LHCN-M2 (cell line): ENCODE measurements at regions not wholly inside any gene's neighbourhood (a gene's known extent, or its start where the extent isn't known, plus 50 kb on each side); places are given as distances from the start of the nearest gene placed in this dataset.

Experiments used
- DNase-seq: peaks from one replicate; pipeline ENCODE4 v3.0.0-alpha.2; 2012; ENCODE audit warnings: low read depth

DNA sequence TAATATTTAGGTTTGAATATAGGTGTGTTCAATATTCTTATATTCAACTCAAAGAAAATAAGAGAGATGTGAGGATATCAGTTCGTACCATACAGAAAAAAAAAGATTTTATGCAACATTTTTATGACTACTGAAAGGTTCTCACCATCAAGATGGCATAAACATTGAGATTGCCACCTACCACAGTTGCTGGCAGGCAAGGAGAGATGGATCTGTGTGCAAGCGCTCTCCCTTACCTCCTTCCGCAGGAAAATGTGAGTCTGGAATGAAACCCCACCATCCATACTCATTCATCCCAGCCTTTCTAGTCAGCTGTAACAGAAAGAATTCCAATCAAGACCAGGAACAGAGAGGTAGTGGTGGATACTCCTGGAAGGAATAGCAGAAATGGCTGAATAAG, 376.9 kb downstream of the PPP3CA start:
- no peak for DNase-seq

GRCh38 chr4:100969925-100970324, 377.4 kb downstream of the PPP3CA start:
- no peak for DNase-seq

DNA sequence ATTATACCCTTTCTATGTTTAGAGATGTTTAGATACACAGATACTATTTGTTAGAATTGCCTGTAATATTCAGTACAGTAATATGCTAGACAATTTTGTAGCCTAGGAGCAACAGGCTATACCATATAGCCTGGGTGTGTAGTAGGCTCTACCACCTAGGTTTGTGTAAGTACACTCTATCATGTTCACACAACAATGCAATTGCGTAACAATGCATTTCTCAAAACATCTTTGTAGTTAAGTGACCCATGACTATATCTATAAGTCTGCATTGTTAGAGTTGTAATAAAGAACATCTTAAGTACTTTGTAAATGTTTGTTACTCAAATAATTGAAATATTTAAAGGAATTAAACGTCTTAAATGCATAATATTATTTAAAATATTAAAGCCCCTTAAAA, 379.3 kb downstream of the PPP3CA start:
- DNase-seq = no peak

- DNase-seq = no peak
These were observed 383.7 kb downstream of the PPP3CA start for GRCh38 chr4:100963627-100964026.

GRCh38 chr4:100962698-100963097, 384.6 kb downstream of the PPP3CA start:
- DNase-seq = no peak

GRCh38 chr4:100960232-100960631, 387.1 kb downstream of the PPP3CA start:
- no peak for DNase-seq

DNA sequence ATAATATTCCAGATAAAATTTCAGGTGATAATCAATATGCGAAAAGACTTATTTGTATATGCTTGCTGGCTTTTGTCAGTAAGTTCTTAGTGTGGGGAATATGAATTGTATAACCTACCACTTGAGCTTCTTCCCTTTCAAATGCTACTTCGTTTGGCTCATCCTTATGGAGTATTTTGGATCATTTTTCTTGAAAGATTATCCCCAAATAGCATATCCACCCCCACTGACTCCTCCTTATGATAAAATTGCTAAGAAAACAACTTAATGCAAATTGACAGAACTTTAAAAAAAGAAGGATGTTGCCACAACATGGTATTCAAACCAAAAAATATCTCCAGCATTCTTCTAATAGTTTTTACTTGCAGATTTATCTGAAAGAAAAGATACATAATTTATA, 393.3 kb downstream of the PPP3CA start:
- DNase-seq = no peak

DNA sequence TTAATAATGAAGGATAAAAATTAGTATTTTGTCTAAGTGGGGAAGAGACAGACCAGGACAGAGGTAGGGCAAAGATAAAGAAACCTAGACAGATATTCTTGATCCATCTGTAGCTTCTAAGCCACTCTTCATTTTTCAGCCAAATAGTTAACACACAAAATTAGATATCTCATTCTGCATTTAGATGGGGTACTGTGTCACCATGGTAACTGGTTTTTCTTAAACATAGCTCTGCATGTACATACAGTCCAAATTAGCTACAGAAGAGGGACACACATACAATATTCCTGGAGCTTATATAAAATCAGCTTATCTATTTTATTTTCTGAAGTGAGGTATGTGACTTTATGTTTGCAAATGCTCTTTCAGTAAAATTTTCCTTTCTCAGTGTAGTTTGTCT, 393.7 kb downstream of the PPP3CA start:
- no peak for DNase-seq

- no peak for DNase-seq
These were observed 394.7 kb downstream of the PPP3CA start for GRCh38 chr4:100952590-100952989.

GRCh38 chr4:100949350-100949935, 397.9 kb downstream of the PPP3CA start:
- peak; percentile 39 for DNase-seq

GRCh38 chr4:100948911-100949310, 398.4 kb downstream of the PPP3CA start:
- DNase-seq = no peak

- DNase-seq = no peak
These were observed 401.5 kb downstream of the PPP3CA start for GRCh38 chr4:100945789-100946188.

- peak; percentile 23 for DNase-seq
These were observed 408.6 kb downstream of the PPP3CA start for GRCh38 chr4:100938698-100939097.

DNA sequence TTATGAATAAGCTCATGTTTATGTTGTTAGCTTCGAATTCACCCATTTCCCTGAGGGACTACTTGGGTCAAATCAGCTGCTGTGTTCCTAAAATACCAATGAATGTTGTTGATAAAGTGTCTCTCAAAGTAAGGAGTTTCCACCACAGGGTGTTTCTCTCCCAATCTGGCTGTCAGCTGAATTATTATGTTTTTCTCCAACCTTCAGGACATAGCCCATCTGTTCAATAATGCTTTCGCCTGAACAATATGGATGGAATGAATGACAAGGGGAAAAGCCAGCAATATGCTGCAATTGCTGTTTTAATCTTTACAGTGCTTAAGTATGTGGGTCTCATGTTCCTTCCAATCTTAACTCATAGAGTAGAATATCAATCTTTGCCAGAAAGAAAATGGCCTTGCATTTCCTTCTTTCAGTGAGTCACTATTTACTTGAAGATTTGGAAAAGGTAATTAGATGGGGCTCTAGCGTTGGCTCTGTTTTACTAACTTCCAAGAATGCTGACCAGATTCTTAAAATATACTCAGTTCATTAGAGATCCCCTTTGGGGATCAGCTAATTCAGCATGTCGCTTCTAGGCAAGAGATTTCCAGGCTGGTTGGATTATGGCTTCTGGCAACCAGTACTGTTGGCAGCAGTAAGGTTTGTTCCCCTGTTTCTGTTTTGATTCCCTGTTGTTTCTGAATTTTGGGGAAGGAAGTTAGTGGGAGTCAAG, 410.5 kb downstream of the PPP3CA start:
- no peak for DNase-seq

GRCh38 chr4:100935090-100935489, 412.2 kb downstream of the PPP3CA start:
- peak; percentile 42 for DNase-seq

- peak; percentile 50 for DNase-seq
These were observed 413.7 kb downstream of the PPP3CA start for GRCh38 chr4:100933628-100934027.

- no peak for DNase-seq
These were observed 411.9 kb upstream of the EMCN start for GRCh38 chr4:100929758-100930157.

DNA sequence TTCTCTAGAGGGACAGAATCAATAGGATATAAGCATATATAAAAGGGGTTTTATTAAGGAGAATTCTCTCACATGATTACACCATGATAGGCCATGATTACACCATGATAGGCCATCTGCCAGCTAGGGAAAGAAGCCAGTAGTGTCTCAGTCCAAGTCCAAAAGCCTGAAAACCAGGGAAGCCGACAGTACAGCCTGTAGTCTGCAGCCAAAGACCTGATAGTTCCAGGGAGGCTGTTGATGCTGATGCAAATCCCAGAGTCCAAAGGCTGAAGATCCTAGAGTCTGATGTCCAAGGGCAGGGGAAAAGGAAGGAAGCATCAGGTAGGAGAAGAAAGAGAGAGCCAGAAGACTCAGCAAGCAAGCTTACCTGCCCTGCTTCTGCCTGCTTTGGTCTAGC, 411.3 kb upstream of the EMCN start:
- DNase-seq = no peak

DNA sequence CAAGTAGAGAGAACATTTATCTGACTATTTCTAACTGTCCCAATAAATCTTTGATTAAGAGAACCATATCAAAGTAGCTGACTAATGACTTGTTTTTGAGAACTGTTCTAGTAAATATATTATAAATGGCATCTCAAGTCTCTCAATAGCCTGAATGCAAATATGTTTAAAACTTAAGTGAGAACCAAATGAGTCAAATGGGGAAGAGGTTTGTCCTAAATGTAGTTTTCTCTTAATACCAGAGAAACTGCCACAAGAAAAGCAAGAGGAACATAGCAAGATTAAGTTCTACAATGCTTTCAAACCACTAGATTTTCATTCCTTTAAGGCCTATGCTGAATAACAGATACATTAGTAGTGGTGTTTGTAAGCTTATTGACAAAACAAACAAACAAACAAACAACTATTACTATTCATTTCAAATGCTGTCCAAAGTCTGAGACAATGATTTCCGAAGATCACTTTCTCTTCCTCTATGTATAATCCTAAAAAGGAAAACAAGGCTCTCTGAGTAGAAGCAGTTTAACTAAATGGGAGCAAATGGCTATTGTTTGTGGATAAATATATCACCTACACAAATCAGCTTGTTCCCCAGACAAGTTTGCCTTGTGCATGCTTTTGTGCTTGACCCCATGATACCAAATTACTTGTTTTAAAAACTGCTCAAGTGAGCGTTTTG, 408.4 kb upstream of the EMCN start:
- no peak for DNase-seq

- no peak for DNase-seq
These were observed 395.9 kb upstream of the EMCN start for GRCh38 chr4:100913685-100914084.

DNA sequence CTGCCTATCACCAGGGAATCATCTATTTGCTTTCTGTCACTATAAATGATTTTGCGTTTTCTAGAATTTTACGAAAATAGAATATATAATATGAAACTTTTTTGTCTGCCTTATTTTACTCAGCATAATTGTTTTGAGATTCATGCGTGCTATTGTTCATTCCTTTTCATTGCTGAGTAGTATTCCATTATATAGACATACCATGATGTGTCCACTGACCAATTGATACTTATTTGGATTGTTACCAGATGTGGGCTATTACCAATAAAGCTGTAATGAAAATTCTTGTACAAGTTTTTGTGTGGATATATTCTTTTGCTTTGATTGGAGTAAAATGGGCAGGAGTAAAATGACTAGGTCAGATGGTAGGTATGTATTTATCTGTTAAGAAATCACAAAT, 390.7 kb upstream of the EMCN start:
- DNase-seq = no peak

DNA sequence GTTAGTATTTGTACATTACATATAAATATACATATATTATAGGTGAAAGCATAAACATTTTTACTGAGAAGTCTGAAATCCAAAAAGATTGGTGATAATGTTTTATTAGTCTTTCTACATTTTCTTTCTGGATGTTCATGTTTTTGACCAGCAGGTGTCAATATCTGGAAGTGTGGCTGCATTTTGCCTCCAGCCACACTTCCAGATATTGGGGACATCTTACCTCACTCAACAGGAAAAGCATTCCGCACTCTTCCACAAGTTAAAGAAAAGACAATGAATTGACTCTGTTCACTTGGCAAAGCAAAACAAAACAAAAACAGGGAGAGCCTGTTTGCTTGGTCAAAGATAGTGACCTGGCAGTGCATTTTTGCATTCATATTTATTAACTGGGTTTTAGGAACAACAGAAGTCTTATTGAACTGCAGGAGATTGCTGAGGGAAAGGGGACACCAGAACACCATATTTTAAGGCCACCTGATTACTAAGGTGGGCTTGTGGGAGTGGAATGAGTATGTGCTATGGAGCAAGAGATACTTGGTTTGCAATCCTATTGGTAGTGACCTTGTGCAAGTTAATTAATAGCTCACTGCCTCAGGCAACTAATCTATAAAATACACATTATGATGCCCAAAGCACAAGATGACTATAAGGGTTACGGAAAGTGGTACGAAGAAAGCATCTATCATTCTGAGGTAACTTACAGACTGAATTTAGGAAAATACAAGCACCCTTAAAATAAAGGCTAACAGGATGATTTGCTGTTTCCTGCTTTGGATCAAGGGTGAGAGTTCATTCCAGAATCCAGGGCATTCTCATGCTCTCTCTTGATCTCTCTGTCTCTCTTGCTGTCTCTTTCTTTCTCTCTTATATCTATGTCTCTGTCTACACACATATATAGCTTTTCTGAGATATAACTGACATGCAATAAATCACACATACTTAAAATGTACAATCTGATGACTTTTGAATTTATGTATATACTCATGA, 389.9 kb upstream of the EMCN start:
- DNase-seq = peak; percentile 42
